HT-29 (cell line): ENCODE measurements at regions not wholly inside any gene's neighbourhood (a gene's known extent, or its start where the extent isn't known, plus 50 kb on each side); places are given as distances from the start of the nearest gene placed in this dataset. TPM values are rescaled to one million over a fixed set of nuclear protein-coding genes. Genes with fewer than 3 reads are reported as not detected.

Source experiments
- small RNA-seq: library from RNA; depleted of rRNA; stranded (forward); fragments of <200 nt; gene quantifications from one replicate; pipeline ENCODE3, GENCODE V24; 2014

Small RNA genes in the stretch of these regions (small RNA-seq; reads per million reads assigned to genes)
- not detected for gene RNU1-65P
- not detected for gene RNU6-129P
- gene RNU6-478P, result not detected
